B cell (primary cell): ENCODE measurements at regions not wholly inside any gene's neighbourhood (a gene's known extent, or its start where the extent isn't known, plus 50 kb on each side); places are given as distances from the start of the nearest gene placed in this dataset.

ENCODE experiments used
- ATAC-seq: fragments of 200-7000 bp; cut with Tn5 transposase; one replicate; pipeline ENCODE4 v1.10.0; 2021; ENCODE audit warnings: low read depth, mild to moderate bottlenecking, moderate number of reproducible peaks, moderate library complexity
- CTCF ChIA-PET: fragments of 350-600 bp; sonication (Branson Sonifier 250); formaldehyde crosslinking; loops from one replicate; lab custom pipeline; 2021; ENCODE audit warnings: antibody characterized with exemption, inconsistent platforms; lab: Charles Lee
- POLR2A ChIA-PET: fragments of 350-600 bp; sonication (Branson Sonifier 250); formaldehyde crosslinking; loops from one replicate; lab custom pipeline; 2021; ENCODE audit warnings: antibody characterized with exemption; lab: Charles Lee
- DNase-seq: peaks from one replicate; pipeline ENCODE4 v3.0.0; 2013
- H2AFZ ChIP-seq: 2 replicates; pipeline ENCODE4 v1.6.1; 2012; ENCODE audit warnings: mild to moderate bottlenecking, low read depth, low read length; ENCODE audit not compliant: insufficient read depth, poor library complexity, severe bottlenecking
- H3K27ac ChIP-seq, 2 donors: 1 replicate in 1 of 2; 2 replicates in 1 of 2; pipeline ENCODE4 v1.5.1; 2012 to 2013; ENCODE audit warnings: low read length in 2 of 2, mild to moderate bottlenecking in 2 of 2, moderate library complexity in 1 of 2
- H3K27me3 ChIP-seq, 4 experiments: fragments of 200-600 bp in 1 of 4; sonication (generic) in 1 of 4; replicated peaks in 1 of 4; 1 replicate in 2 of 4; 2 replicates in 2 of 4; pipeline versions ENCODE4 v1.6.1 to v1.7.0; 2013 to 2016; ENCODE audit warnings: low read length in 3 of 4, mild to moderate bottlenecking in 2 of 4, mixed read lengths in 1 of 4, moderate library complexity in 1 of 4; ENCODE audit not compliant: insufficient read depth in 4 of 4, control insufficient read depth in 3 of 4; ENCODE audit errors: control extremely low read depth in 1 of 4
- H3K36me3 ChIP-seq, 2 experiments: replicated peaks in 1 of 2; 1 replicate in 1 of 2; 2 replicates in 1 of 2; pipeline versions ENCODE4 v1.6.1 to v1.7.1; 2013; ENCODE audit warnings: low read length in 1 of 2; ENCODE audit not compliant: insufficient read depth in 2 of 2, control insufficient read depth in 1 of 2; ENCODE audit errors: control extremely low read depth in 1 of 2, extremely low read depth in 1 of 2
- H3K4me1 ChIP-seq, 2 donors: fragments of 200-600 bp in 1 of 2; sonication (generic) in 1 of 2; 1 replicate in 1 of 2; 2 replicates in 1 of 2; pipeline versions ENCODE4 v1.5.1 to v1.6.1; 2013 to 2017; ENCODE audit warnings: low read length in 2 of 2; ENCODE audit not compliant: control insufficient read depth in 2 of 2, insufficient read depth in 2 of 2
- H3K4me2 ChIP-seq: replicated peaks from 2 replicates; pipeline ENCODE3; 2012; ENCODE audit warnings: mild to moderate bottlenecking, low read depth, low read length; ENCODE audit not compliant: poor library complexity, severe bottlenecking
- H3K4me3 ChIP-seq, 5 experiments: fragments of 200-600 bp in 1 of 5; sonication (generic) in 1 of 5; 1 replicate in 3 of 5; 2 replicates in 2 of 5; pipeline versions ENCODE4 v1.5.1 to v1.7.0; 2011 to 2016; ENCODE audit warnings: low read length in 4 of 5, mild to moderate bottlenecking in 4 of 5, low read depth in 2 of 5, control low read depth in 1 of 5, moderate library complexity in 1 of 5; ENCODE audit not compliant: insufficient read depth in 1 of 5; ENCODE audit errors: control extremely low read depth in 1 of 5, extremely low read depth in 1 of 5
- H3K79me2 ChIP-seq: fragments of 200-600 bp; sonication (generic); one replicate; pipeline ENCODE4 v1.6.0; 2016; ENCODE audit warnings: low read length; ENCODE audit not compliant: control insufficient read depth, insufficient read depth
- H3K9ac ChIP-seq: fragments of 200-600 bp; sonication (generic); 2 replicates; pipeline ENCODE4 v1.6.1; 2017; ENCODE audit warnings: mild to moderate bottlenecking, low read length, moderate library complexity
- H3K9me3 ChIP-seq, 3 donors: one replicate each; pipeline versions ENCODE4 v1.6.1 to v1.7.1; 2013; ENCODE audit warnings: low read length in 2 of 3; ENCODE audit not compliant: control insufficient read depth in 2 of 3, insufficient read depth in 1 of 3; ENCODE audit errors: control extremely low read depth in 1 of 3
- H4K20me1 ChIP-seq: 2 replicates; pipeline ENCODE4 v1.6.0; 2012; ENCODE audit warnings: mild to moderate bottlenecking, low read length; ENCODE audit not compliant: insufficient read depth, control insufficient read depth, poor library complexity, severe bottlenecking
- H3K27ac Mint-ChIP-seq: one replicate; pipeline ENCODE4 v1.8.0; 2021; ENCODE audit warnings: mixed read lengths
- H3K27me3 Mint-ChIP-seq: one replicate; pipeline ENCODE4 v1.8.0; 2021; ENCODE audit warnings: mixed read lengths
- H3K4me1 Mint-ChIP-seq: one replicate; pipeline ENCODE4 v1.8.0; 2021; ENCODE audit warnings: mixed read lengths
- H3K4me3 Mint-ChIP-seq: one replicate; pipeline ENCODE4 v1.8.0; 2021; ENCODE audit warnings: mixed read lengths
- H3K9me3 Mint-ChIP-seq: one replicate; pipeline ENCODE4 v1.8.0; 2022; ENCODE audit warnings: mixed read lengths; ENCODE audit not compliant: insufficient read depth
- CTCF ChIP-seq: fragments of 200-600 bp; IDR thresholded peaks from one replicate; pipeline ENCODE4 v1.8.0; 2022; ENCODE audit warnings: antibody characterized with exemption, mild to moderate bottlenecking
- EZH2 ChIP-seq: IDR thresholded peaks from 2 replicates; pipeline ENCODE4 v1.6.1; 2012; ENCODE audit warnings: borderline replicate concordance, low read depth, mild to moderate bottlenecking, moderate library complexity, low read length; ENCODE audit not compliant: insufficient read depth, poor library complexity, severe bottlenecking
- WGBS: methylation state at CpG from one replicate; pipeline ENCODE4 v1.1.5; 2013; ENCODE audit warnings: missing lambda C conversion rate; ENCODE audit not compliant: insufficient coverage; 5-methylcytosine and 5-hydroxymethylcytosine counted together
- intact Hi-C: fragments of 100-400 bp; cut with micrococcal nuclease; formaldehyde crosslinking; loops from one replicate; pipeline ENCODE4 v1.10.0; 2022

GRCh38 chr6:44593539-44593944 lies 206.0 kb downstream of the CDC5L start:
- POLR2A ChIA-PET = no interaction called here
- no peak overlapping the region for H3K27ac Mint-ChIP-seq
- CTCF ChIA-PET = interaction anchor here (1.1 to 2.2 kb wide), 4 partner anchors 118 to 1329 kb away, joined by 3 to 14 read pairs (median 6); no protein-coding TSS in a partner anchor
- TF ChIP-seq CTCF (peak; percentile 58), EZH2 (no peak)
- H3K4me1 ChIP-seq = no peaks in the 10 kb centered on the region
- 40% methylated on average over 1 of the region's 2 CpGs for WGBS
- DNase-seq (peak; percentile 45), ATAC-seq (no peak)
- H3K27me3 Mint-ChIP-seq = peaks cover 24% of the 10 kb centered on the region
- peaks cover 0 to 4% (median 1%) of the 10 kb centered on the region in 4 experiments for H3K27me3 ChIP-seq
- H3K4me1 Mint-ChIP-seq = no peaks in the 10 kb centered on the region
- no peak overlapping the region for H3K27ac ChIP-seq
- no peaks in the 10 kb centered on the region for H3K79me2 ChIP-seq
- H3K4me3 Mint-ChIP-seq = no peak overlapping the region
- intact Hi-C loops = no loop called here
- no peaks in the 10 kb centered on the region for H3K9me3 Mint-ChIP-seq
- no peak overlapping the region for H3K9ac ChIP-seq
- no peak overlapping the region for H3K4me3 ChIP-seq
- H2AFZ ChIP-seq = no peak overlapping the region
- H4K20me1 ChIP-seq = no peaks in the 10 kb centered on the region
- H3K4me2 ChIP-seq = no peak overlapping the region
- H3K9me3 ChIP-seq = no peaks in the 10 kb centered on the region
- H3K36me3 ChIP-seq = no peaks in the 10 kb centered on the region

- Histone ChIP-seq H2AFZ (no peak overlapping the region), H3K79me2 (no peaks in the 10 kb centered on the region), H3K36me3 (no peaks in the 10 kb centered on the region), H3K27me3 (peaks cover 0 to 4% (median 1%) of the 10 kb centered on the region in 4 experiments), H3K9ac (no peak overlapping the region), H3K4me3 (no peak overlapping the region), H3K4me1 (no peaks in the 10 kb centered on the region), H3K9me3 (no peaks in the 10 kb centered on the region), H4K20me1 (no peaks in the 10 kb centered on the region), H3K27ac (no peak overlapping the region), H3K4me2 (no peak overlapping the region)
- no peaks in the 10 kb centered on the region for H3K4me1 Mint-ChIP-seq
- DNase-seq = no peak
- H3K27me3 Mint-ChIP-seq = peaks cover 24% of the 10 kb centered on the region
- intact Hi-C loops = no loop called here
- H3K27ac Mint-ChIP-seq = no peak overlapping the region
- ChIA-PET POLR2A (no interaction called here), CTCF (interaction anchor here (2.2 kb wide), 1 partner anchor 1328 kb away, joined by 14 read pairs; no protein-coding TSS in a partner anchor)
- H3K9me3 Mint-ChIP-seq = no peaks in the 10 kb centered on the region
- no peak for ATAC-seq
- WGBS = no CpG with 5 or more reads among the region's 4 CpGs
- TF ChIP-seq CTCF = no peak
- no peak for TF ChIP-seq EZH2
- H3K4me3 Mint-ChIP-seq = no peak overlapping the region
These were observed 207.0 kb downstream of the CDC5L start for GRCh38 chr6:44594481-44594880.
